Sigmoid colon (tissue), 4 donors: ENCODE measurements at regions not wholly inside any gene's neighbourhood (a gene's known extent, or its start where the extent isn't known, plus 50 kb on each side); places are given as distances from the start of the nearest gene placed in this dataset.

ENCODE experiments used
- EP300 ChIP-seq, 4 donors: sonication (generic); formaldehyde crosslinking; IDR thresholded peaks; one replicate each; pipeline ENCODE4 v1.6.1; 2017; ENCODE audit warnings: antibody characterized with exemption in 4 of 4
- POLR2A ChIP-seq, 2 donors: fragments of 450-650 bp; IDR thresholded peaks; one replicate each; pipeline ENCODE4 v1.6.1; 2016; ENCODE audit warnings: antibody characterized with exemption in 2 of 2, mild to moderate bottlenecking in 2 of 2, moderate library complexity in 2 of 2
- POLR2AphosphoS5 ChIP-seq, 4 donors: sonication (generic); formaldehyde crosslinking; IDR thresholded peaks; one replicate each; pipeline ENCODE4 v1.6.1; 2017; ENCODE audit warnings: antibody characterized with exemption in 4 of 4
- TF ChIP-seq, protein P1 (sequence below), 4 experiments: fragments of 450-650 bp in 3 of 4; fragments of 200-600 bp in 1 of 4; IDR thresholded peaks; one replicate each; pipeline ENCODE4 v1.5.1; 2016 to 2019; ENCODE audit warnings: antibody characterized with exemption in 4 of 4, mild to moderate bottlenecking in 3 of 4, moderate library complexity in 2 of 4

GRCh38 chr2:21748501-21748900, 624.7 kb downstream of the TDRD15 start:
- TF ChIP-seq, protein P1, sequence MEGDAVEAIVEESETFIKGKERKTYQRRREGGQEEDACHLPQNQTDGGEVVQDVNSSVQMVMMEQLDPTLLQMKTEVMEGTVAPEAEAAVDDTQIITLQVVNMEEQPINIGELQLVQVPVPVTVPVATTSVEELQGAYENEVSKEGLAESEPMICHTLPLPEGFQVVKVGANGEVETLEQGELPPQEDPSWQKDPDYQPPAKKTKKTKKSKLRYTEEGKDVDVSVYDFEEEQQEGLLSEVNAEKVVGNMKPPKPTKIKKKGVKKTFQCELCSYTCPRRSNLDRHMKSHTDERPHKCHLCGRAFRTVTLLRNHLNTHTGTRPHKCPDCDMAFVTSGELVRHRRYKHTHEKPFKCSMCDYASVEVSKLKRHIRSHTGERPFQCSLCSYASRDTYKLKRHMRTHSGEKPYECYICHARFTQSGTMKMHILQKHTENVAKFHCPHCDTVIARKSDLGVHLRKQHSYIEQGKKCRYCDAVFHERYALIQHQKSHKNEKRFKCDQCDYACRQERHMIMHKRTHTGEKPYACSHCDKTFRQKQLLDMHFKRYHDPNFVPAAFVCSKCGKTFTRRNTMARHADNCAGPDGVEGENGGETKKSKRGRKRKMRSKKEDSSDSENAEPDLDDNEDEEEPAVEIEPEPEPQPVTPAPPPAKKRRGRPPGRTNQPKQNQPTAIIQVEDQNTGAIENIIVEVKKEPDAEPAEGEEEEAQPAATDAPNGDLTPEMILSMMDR (IDR thresholded peaks at IDR 0.05) = no peak
- TF ChIP-seq EP300 (IDR thresholded peaks at IDR 0.05) = no peak
- TF ChIP-seq POLR2A (IDR thresholded peaks at IDR 0.05) = no peak
- TF ChIP-seq POLR2AphosphoS5 (IDR thresholded peaks at IDR 0.05) = no peak
